ENCODE measurements at regions not wholly inside any gene's neighbourhood (a gene's known extent, or its start where the extent isn't known, plus 50 kb on each side); places are given as distances from the start of the nearest gene placed in this dataset.

DNA sequence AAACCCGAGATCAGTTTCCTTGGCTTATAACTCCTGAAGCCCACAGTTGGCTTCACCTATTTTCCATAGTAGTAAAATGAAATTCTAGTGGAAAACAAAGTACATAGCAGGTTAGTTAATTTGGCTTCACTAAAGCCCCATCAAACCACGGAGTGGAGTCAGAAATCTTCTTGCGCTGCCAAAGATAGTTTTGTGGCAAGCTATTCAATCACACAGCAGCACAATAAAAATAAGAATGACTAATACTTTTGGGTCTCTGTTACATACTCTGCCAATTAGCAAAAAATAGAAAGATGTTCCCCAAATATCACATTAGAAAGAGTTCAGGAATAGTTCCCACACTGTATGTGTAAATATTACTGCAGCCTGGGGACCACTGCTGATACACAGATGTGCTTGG lies 175.2 kb upstream of the NOL4 start:
- TF ChIP-seq GABPA (IDR thresholded peaks at IDR 0.05; ENCODE audit: borderline replicate concordance, insufficient read depth, low read length) = no peak
- no peak for TF ChIP-seq KDM1A (IDR thresholded peaks at IDR 0.05; ENCODE audit: borderline replicate concordance, low read length)
- TF ChIP-seq SIN3A (conservative IDR thresholded peaks at IDR 0.05 in 1 of 2, IDR thresholded peaks at IDR 0.05 in 1 of 2; ENCODE audit: low read depth in 1 of 2, low read length in 2 of 2) = no peak
- TF ChIP-seq POLR2A (IDR thresholded peaks at IDR 0.05; ENCODE audit: control extremely low read depth in 1 of 2, low read depth in 2 of 2, low read length in 2 of 2) = no peak
- no peak for TF ChIP-seq BRCA1 (IDR thresholded peaks at IDR 0.05; ENCODE audit: low read depth, low read length)
- TF ChIP-seq EP300 (IDR thresholded peaks at IDR 0.05; ENCODE audit: borderline replicate concordance in 1 of 2, low read depth in 2 of 2, low read length in 2 of 2) = no peak
- no peak for TF ChIP-seq EZH2 (IDR thresholded peaks at IDR 0.05; ENCODE audit: low read depth, low read length, severe bottlenecking)
- no peak for TF ChIP-seq CEBPB (IDR thresholded peaks at IDR 0.05; ENCODE audit: low read depth, low read length)
- TF ChIP-seq SIX5 (IDR thresholded peaks at IDR 0.05; ENCODE audit: low read depth, low read length) = no peak
- TF ChIP-seq, protein P1, sequence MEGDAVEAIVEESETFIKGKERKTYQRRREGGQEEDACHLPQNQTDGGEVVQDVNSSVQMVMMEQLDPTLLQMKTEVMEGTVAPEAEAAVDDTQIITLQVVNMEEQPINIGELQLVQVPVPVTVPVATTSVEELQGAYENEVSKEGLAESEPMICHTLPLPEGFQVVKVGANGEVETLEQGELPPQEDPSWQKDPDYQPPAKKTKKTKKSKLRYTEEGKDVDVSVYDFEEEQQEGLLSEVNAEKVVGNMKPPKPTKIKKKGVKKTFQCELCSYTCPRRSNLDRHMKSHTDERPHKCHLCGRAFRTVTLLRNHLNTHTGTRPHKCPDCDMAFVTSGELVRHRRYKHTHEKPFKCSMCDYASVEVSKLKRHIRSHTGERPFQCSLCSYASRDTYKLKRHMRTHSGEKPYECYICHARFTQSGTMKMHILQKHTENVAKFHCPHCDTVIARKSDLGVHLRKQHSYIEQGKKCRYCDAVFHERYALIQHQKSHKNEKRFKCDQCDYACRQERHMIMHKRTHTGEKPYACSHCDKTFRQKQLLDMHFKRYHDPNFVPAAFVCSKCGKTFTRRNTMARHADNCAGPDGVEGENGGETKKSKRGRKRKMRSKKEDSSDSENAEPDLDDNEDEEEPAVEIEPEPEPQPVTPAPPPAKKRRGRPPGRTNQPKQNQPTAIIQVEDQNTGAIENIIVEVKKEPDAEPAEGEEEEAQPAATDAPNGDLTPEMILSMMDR (IDR thresholded peaks at IDR 0.05; ENCODE audit: control extremely low read depth in 1 of 3, insufficient read depth in 1 of 3, low read depth in 1 of 3, low read length in 3 of 3) = no peak
- TF ChIP-seq RAD21 (IDR thresholded peaks at IDR 0.05 in 1 of 2, conservative IDR thresholded peaks at IDR 0.05 in 1 of 2; ENCODE audit: low read depth in 2 of 2, low read length in 2 of 2) = no peak
- TF ChIP-seq MAFK (IDR thresholded peaks at IDR 0.05; ENCODE audit: low read depth, low read length) = no peak
- TF ChIP-seq POLR2AphosphoS5 (IDR thresholded peaks at IDR 0.05; ENCODE audit: low read depth, low read length) = no peak
